ENCODE measurements at regions not wholly inside any gene's neighbourhood (a gene's known extent, or its start where the extent isn't known, plus 50 kb on each side); places are given as distances from the start of the nearest gene placed in this dataset.
"Not testable (repeated sequence)": the region's sequence is repeated elsewhere in the genome, so short reads cannot be mapped to it uniquely, and the experiment has no call there.

DNA sequence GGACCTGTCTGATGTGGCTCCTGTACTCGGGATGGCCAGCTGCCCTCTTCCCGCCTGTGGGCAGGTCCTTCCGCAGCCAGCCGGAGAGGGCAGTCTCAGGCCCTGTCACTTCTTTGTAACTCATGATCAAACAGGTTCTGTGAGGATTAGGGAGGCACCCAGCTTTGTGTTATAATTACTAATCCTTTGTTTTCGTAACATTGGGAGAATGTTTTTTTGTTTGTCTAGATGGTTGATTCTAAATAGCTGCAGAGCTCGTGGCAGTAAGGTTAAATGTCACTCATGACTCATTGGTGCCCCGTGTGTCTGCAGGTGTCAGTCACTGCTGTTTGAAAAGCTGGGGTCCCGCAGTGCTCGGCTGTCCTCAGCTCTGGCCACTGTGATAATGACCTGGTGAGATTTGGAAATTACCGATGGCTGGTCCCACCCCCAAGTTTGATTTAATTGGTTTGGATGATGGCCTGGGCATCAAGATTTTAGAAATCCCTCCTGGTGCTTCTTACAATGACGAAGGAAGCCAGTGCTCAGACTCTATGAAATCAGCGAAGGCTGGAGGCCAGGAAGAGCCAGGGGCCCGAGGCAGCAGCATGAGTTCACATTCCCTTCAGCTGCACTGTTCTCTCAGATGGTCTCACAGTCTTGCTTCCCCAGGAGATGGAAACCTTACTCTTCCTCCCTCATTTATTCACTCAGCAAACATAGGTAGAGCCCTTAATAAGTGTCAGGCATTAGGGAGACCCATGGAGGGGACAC, 172.8 kb downstream of the VAPA start:
- DNase-seq: no peak

DNA sequence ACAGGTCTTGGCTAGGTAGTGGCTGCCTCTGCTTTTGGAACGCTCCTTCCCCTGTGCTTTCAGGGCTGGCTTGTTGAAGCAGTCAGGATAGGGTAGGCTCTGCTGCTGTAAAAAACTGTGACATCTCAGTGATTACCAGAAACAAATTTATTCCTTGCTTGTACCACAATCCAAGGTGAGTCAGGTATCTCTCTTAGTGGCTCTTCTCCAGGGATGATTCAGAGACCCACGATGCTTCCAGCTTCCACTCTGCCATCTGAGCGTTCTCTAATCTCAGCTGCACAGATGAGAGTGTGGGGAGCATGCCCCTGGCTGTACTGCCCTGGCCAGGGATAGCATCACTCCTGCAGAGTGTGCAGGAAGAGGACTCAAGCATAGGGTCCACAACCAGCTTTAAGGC, 174.9 kb downstream of the VAPA start:
- no peak for DNase-seq

- no peak for DNase-seq
These were observed 176.1 kb downstream of the VAPA start for GRCh38 chr18:10089881-10090280.

GRCh38 chr18:10090668-10091067, 176.9 kb downstream of the VAPA start:
- no peak for DNase-seq

GRCh38 chr18:10093445-10093844, 179.6 kb downstream of the VAPA start:
- DNase-seq: no peak

GRCh38 chr18:10094154-10094553, 180.3 kb downstream of the VAPA start:
- no peak for DNase-seq

GRCh38 chr18:10094655-10095054, 180.8 kb downstream of the VAPA start:
- no peak for DNase-seq

GRCh38 chr18:10095356-10095755, 181.5 kb downstream of the VAPA start:
- no peak for DNase-seq

GRCh38 chr18:10099539-10100140, 185.8 kb downstream of the VAPA start:
- no peak for DNase-seq

DNA sequence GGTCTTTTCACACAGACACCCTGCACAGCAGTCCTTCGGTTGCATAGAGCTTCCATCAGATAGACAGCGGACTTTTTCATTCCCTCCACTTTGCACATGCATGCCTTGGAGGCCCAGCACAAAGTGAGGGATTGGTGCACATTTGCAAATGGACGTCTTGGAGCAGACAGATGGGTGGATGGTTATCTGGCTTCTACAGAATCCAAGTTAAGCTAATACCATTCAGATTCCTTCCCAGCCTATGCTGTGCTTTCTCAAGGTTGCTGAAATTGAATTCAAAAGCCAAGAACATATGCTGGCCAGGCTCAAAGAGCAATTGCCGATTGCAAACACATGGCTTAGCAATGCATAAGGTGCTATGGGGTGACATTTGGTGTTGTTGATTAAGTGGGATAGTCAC, 186.4 kb downstream of the VAPA start:
- no peak for DNase-seq

DNA sequence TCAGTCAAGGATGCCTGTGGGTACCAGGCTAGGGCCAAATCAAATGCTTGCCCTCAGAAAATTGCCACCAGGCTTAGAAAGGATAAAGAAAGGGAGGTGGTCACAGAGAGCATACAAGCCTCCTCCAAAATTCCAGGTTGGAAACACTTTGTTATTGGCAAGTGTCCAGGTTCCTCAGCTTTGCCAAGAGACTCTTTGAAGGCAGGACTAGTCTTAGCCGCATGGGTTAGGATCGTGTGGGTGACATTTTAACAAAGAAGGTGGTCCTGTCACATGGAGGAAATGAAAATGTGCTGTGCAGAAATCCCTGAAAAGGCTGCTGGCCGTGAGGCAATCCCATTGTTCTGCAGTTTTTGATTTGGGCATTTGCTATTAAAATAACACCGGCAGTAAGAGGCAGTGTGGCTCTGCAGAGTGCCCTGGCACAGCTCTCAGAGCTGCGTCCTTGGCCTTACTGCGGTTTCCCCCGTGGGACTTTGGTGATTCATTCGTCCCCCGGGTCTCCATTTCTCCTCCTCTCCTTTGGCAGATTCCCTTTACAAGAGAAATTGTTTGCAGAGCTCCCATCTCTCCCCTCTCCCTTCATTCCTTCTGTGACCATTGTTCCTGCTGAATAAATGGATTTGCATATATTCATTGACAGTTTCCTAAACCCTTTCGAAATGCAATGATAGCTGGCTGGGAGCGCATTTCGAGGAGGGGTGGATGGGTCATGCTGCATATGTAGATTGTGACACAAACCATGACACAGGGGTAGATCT, 187.3 kb downstream of the VAPA start:
- DNase-seq: no peak

- DNase-seq: no peak
These were observed 187.9 kb downstream of the VAPA start for GRCh38 chr18:10101729-10102128.

GRCh38 chr18:10105118-10105517, 191.3 kb downstream of the VAPA start:
- not testable (repeated sequence) for DNase-seq

- no peak for DNase-seq
These were observed 197.4 kb downstream of the VAPA start for GRCh38 chr18:10111191-10111590.

- DNase-seq: no peak
These were observed 198.1 kb downstream of the VAPA start for GRCh38 chr18:10111944-10112343.

GRCh38 chr18:10113121-10114022, 199.6 kb downstream of the VAPA start:
- DNase-seq: no peak

- DNase-seq: no peak
These were observed 201.1 kb downstream of the VAPA start for GRCh38 chr18:10114717-10115463.

DNA sequence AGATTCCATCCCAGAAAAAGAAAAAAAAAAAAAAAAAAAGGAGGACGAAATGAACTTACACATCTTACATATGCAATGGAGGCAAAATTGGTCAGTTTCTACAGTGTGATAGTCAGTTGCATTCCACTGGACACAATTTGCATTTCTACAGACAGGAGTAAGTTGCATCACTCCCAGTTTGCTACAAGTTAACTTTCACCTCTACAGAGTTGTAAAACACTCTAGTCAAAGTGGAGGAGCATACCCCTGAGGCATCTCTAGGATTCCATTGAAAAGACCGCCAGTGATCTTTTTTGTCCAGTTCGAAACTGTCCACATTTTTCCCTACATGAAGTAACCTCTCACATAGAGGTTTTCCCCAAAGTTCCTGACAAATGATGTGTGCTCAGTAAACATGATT, 202.8 kb downstream of the VAPA start:
- no peak for DNase-seq

DNA sequence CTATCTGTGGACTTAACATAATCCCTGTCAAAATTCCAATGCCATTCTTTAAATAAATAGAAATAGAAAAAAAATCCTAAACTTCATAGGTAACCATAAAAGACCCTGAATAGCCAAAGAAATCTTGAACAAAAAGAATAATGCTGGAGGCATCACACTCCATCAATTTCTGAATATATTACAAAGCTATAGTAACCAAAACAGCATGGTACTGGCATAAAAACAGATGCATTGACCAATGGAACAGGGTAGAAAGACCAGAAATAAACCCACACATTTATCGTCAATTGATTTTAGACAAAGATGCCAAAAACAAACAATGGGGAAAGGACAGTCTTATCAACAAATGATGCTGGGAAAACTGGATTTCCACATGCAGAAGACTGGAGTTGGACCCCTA, 205.7 kb downstream of the VAPA start:
- no peak for DNase-seq

DNA sequence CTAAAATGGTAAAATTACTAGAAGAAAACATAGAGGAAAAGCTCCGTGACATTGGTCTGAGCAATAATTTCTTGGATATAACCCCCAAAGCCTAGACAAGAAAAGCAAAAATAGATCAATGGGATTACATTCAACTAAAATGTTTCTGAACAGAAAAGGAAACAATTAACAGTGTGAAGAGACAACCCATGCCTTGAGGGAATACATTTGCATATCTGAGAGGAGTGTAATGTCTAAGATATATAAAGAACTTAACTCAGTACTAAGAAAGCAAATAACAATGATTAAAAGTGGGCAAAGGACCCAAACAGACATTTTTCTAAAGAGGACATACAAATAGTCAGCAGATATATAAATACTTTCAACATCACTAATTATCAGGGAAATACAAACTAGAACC, 206.2 kb downstream of the VAPA start:
- DNase-seq: no peak

GRCh38 chr18:10120622-10121021, 206.8 kb downstream of the VAPA start:
- DNase-seq: no peak

DNA sequence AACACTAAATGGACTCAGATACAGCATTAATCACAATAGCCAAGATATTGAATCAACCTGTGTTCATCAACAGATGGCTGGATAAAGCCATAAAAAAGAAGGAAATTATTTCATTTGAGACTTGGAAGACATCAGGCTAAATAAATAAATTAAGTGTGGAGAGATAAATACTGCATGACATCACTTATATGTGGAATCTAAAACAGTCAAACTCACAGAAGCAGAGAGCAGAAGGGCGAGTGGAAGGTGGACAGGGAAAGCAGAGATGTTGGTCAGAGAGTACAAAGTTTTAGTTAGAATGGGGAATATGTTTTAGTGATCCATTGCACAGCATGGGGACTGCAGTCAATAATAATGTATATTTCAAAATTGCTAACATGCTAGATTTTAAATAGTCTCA, 207.2 kb downstream of the VAPA start:
- no peak for DNase-seq

Data from activated CD4-positive, alpha-beta T cell treated with anti-CD3 and anti-CD28 coated beads, Interleukin-10, Interleukin-2, amounts not matched to agents 100 ng/mL and 50 ng/mL, durations not matched to agents 16 hours and 8 hours (primary cell).